Left lung (tissue), 4 donors: ENCODE measurements at regions not wholly inside any gene's neighbourhood (a gene's known extent, or its start where the extent isn't known, plus 50 kb on each side); places are given as distances from the start of the nearest gene placed in this dataset.

Experiments
- ATAC-seq: fragments of 200-7000 bp; cut with Tn5 transposase; one replicate; pipeline ENCODE4 v1.9.1; 2020; ENCODE audit warnings: moderate library complexity
- DNase-seq, 4 donors: peaks; one replicate each; pipeline ENCODE4 v3.0.0-alpha.2; 2013 to 2020
- H3K27ac ChIP-seq, 2 donors: fragments of 200-600 bp; sonication (generic) in 1 of 2; one replicate each; pipeline versions ENCODE4 v1.5.0 to v1.8.0; 2020 to 2021
- H3K27me3 ChIP-seq, 2 donors: fragments of 200-600 bp; sonication (generic) in 1 of 2; one replicate each; pipeline versions ENCODE4 v1.5.0 to v1.8.0; 2020 to 2021
- H3K36me3 ChIP-seq, 2 donors: fragments of 200-600 bp; sonication (generic) in 1 of 2; one replicate each; pipeline versions ENCODE4 v1.5.0 to v1.8.0; 2020 to 2021
- H3K4me1 ChIP-seq, 2 donors: fragments of 200-600 bp; one replicate each; pipeline ENCODE4 v1.8.0; 2021
- H3K4me3 ChIP-seq, 2 donors: fragments of 200-600 bp; sonication (generic) in 1 of 2; one replicate each; pipeline versions ENCODE4 v1.5.0 to v1.8.0; 2020 to 2021; ENCODE audit warnings: mild to moderate bottlenecking in 1 of 2
- H3K9me3 ChIP-seq, 2 donors: fragments of 200-600 bp; sonication (generic) in 1 of 2; one replicate each; pipeline versions ENCODE4 v1.5.0 to v1.8.0; 2020 to 2021
- intact Hi-C, 2 donors: fragments of 100-400 bp; cut with DNase I; formaldehyde crosslinking; loops; one replicate each; pipeline versions ENCODE4 v1.11.2 to v1.14.2; 2022
- TF ChIP-seq, protein P1 (sequence below), 2 donors: fragments of 200-600 bp; sonication (generic) in 1 of 2; IDR thresholded peaks; one replicate each; pipeline versions ENCODE4 v1.5.0 to v1.8.0; 2021; ENCODE audit warnings: antibody characterized with exemption in 2 of 2
- donor health status: DM: no; HTN: yes; CAD: no.
- donor health status: DM: no; HTN: no; CAD: no.

GRCh38 chr3:18483226-18483625, 58.1 kb upstream of the SATB1 start:
- intact Hi-C loops: no loop called here

DNA sequence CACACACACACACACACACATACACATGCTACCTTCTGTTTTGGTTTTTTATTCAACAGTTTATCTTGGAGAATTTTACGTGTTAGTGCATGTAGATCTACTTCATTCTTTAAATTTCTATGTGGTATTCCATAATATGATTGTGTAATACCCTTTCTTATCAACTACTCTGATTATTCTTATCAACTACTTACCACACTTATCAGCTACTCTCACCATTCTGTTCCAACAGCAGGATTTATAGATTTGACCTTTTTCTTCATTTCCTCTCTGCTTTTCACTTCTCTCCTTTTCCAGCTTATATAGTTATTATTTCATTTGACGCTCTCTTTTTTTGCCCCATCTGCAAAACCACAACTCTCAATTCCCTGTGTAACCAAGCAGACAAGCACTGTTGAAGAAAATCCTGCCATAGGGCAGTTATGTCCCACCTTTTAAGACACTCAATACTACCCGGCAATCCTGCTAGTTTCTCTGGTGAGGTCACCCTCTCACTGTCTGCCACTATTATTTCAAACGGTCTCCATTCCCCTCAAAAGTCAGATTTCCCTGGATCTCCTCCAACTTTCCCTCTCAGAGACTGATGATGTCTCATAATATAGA, 56.9 kb upstream of the SATB1 start:
- Histone ChIP-seq H3K9me3 (peaks cover 0 to 9% of the 10 kb centered on the region in 2 donors), H3K4me3 (no peak overlapping the region), H3K27me3 (no peaks in the 10 kb centered on the region), H3K4me1 (no peaks in the 10 kb centered on the region), H3K27ac (no peak overlapping the region), H3K36me3 (no peaks in the 10 kb centered on the region)
- intact Hi-C loops: no loop called here
- ATAC-seq (no peak), DNase-seq (peak in 1 of 4 donors; percentile 5)
- TF ChIP-seq, protein P1, sequence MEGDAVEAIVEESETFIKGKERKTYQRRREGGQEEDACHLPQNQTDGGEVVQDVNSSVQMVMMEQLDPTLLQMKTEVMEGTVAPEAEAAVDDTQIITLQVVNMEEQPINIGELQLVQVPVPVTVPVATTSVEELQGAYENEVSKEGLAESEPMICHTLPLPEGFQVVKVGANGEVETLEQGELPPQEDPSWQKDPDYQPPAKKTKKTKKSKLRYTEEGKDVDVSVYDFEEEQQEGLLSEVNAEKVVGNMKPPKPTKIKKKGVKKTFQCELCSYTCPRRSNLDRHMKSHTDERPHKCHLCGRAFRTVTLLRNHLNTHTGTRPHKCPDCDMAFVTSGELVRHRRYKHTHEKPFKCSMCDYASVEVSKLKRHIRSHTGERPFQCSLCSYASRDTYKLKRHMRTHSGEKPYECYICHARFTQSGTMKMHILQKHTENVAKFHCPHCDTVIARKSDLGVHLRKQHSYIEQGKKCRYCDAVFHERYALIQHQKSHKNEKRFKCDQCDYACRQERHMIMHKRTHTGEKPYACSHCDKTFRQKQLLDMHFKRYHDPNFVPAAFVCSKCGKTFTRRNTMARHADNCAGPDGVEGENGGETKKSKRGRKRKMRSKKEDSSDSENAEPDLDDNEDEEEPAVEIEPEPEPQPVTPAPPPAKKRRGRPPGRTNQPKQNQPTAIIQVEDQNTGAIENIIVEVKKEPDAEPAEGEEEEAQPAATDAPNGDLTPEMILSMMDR (IDR thresholded peaks at IDR 0.05): no peak

More at GRCh38 chr3:18483226-18483625, 58.1 kb upstream of the SATB1 start:
- no peak overlapping the region for H3K27ac ChIP-seq
- H3K4me3 ChIP-seq: no peak overlapping the region
- no peaks in the 10 kb centered on the region for H3K27me3 ChIP-seq
- TF ChIP-seq, protein P1 (IDR thresholded peaks at IDR 0.05): no peak
- peaks cover 0 to 9% of the 10 kb centered on the region in 2 donors for H3K9me3 ChIP-seq
- no peaks in the 10 kb centered on the region for H3K36me3 ChIP-seq
- DNase-seq: no peak
- ATAC-seq: no peak
- H3K4me1 ChIP-seq: no peaks in the 10 kb centered on the region

GRCh38 chr3:18477620-18478019, 52.5 kb upstream of the SATB1 start:
- ATAC-seq (no peak), DNase-seq (no peak)
- H3K4me1 ChIP-seq: no peaks in the 10 kb centered on the region
- intact Hi-C loops: no loop called here
- H3K9me3 ChIP-seq: no peaks in the 10 kb centered on the region
- H3K4me3 ChIP-seq: no peak overlapping the region
- TF ChIP-seq, protein P1 (IDR thresholded peaks at IDR 0.05): no peak
- H3K27ac ChIP-seq: no peak overlapping the region
- H3K36me3 ChIP-seq: no peaks in the 10 kb centered on the region
- H3K27me3 ChIP-seq: no peaks in the 10 kb centered on the region
